Mesenchymal stem cell (in vitro differentiated cells and primary cell): ENCODE measurements at regions not wholly inside any gene's neighbourhood (a gene's known extent, or its start where the extent isn't known, plus 50 kb on each side); places are given as distances from the start of the nearest gene placed in this dataset.
A peak's percentile ranks its signal among the peaks of the same experiment; 100 is the strongest.

ENCODE experiments used
- DNase-seq: peaks from one replicate; pipeline ENCODE4 v3.0.0-alpha.2; 2013
- H2AFZ ChIP-seq: one replicate; pipeline ENCODE4 v1.6.1; 2013; ENCODE audit warnings: low read depth, mild to moderate bottlenecking, control low read depth, inconsistent platforms, low read length, moderate library complexity
- H2AK5ac ChIP-seq: 2 replicates; pipeline ENCODE4 v1.6.1; 2013; ENCODE audit warnings: low read length, moderate library complexity, mild to moderate bottlenecking, inconsistent platforms; ENCODE audit not compliant: severe bottlenecking
- H2BK120ac ChIP-seq: one replicate; pipeline ENCODE4 v1.6.1; 2013; ENCODE audit warnings: low read depth, mild to moderate bottlenecking, inconsistent platforms, low read length, moderate library complexity
- H2BK12ac ChIP-seq, 2 experiments: one replicate each; pipeline ENCODE4 v1.6.1; 2013; ENCODE audit warnings: inconsistent platforms in 2 of 2, low read length in 2 of 2, mild to moderate bottlenecking in 2 of 2, moderate library complexity in 2 of 2, control low read depth in 1 of 2
- H2BK15ac ChIP-seq: one replicate; pipeline ENCODE4 v1.6.1; 2013; ENCODE audit warnings: mild to moderate bottlenecking, low read depth, inconsistent platforms; ENCODE audit not compliant: poor library complexity, severe bottlenecking
- H2BK5ac ChIP-seq: 2 replicates; pipeline ENCODE4 v1.6.1; 2013; ENCODE audit warnings: low read depth, mild to moderate bottlenecking, low read length, control low read depth, inconsistent platforms; ENCODE audit not compliant: poor library complexity, severe bottlenecking
- H3K14ac ChIP-seq, 2 experiments: one replicate each; pipeline ENCODE4 v1.6.1; 2013; ENCODE audit warnings: inconsistent platforms in 2 of 2, low read length in 2 of 2, control low read depth in 1 of 2, mild to moderate bottlenecking in 1 of 2, moderate library complexity in 1 of 2
- H3K18ac ChIP-seq, 2 experiments: one replicate each; pipeline ENCODE4 v1.6.1; 2013; ENCODE audit warnings: inconsistent platforms in 2 of 2, low read length in 2 of 2, control low read depth in 1 of 2, low read depth in 1 of 2, mild to moderate bottlenecking in 1 of 2
- H3K23ac ChIP-seq, 2 experiments: one replicate each; pipeline ENCODE4 v1.6.1; 2013; ENCODE audit warnings: inconsistent platforms in 2 of 2, low read length in 2 of 2, mild to moderate bottlenecking in 2 of 2, moderate library complexity in 2 of 2, control low read depth in 1 of 2
- H3K27ac ChIP-seq: 2 replicates; pipeline ENCODE4 v1.5.1; 2013; ENCODE audit warnings: mild to moderate bottlenecking, moderate library complexity, low read length, control low read depth, inconsistent platforms; ENCODE audit not compliant: poor library complexity, severe bottlenecking
- H3K27me3 ChIP-seq, 2 experiments: 2 replicates each; pipeline versions ENCODE4 v1.6.1 to v1.7.0; 2013; ENCODE audit warnings: low read length in 2 of 2, mild to moderate bottlenecking in 2 of 2, moderate library complexity in 2 of 2, control low read depth in 1 of 2, inconsistent platforms in 1 of 2; ENCODE audit not compliant: control insufficient read depth in 1 of 2, insufficient read depth in 1 of 2
- H3K36me3 ChIP-seq, 2 experiments: 2 replicates each; pipeline versions ENCODE4 v1.6.1 to v1.7.0; 2013; ENCODE audit warnings: low read length in 2 of 2, control low read depth in 1 of 2, inconsistent platforms in 1 of 2, low read depth in 1 of 2, mild to moderate bottlenecking in 1 of 2; ENCODE audit not compliant: insufficient read depth in 2 of 2, control insufficient read depth in 1 of 2
- H3K4ac ChIP-seq, 2 experiments: one replicate each; pipeline ENCODE4 v1.6.1; 2013; ENCODE audit warnings: inconsistent platforms in 2 of 2, low read length in 2 of 2, mild to moderate bottlenecking in 2 of 2, moderate library complexity in 2 of 2, control low read depth in 1 of 2, low read depth in 1 of 2
- H3K4me1 ChIP-seq: 2 replicates; pipeline ENCODE4 v1.6.1; 2013; ENCODE audit warnings: low read depth, low read length, control low read depth; ENCODE audit not compliant: control insufficient read depth, insufficient read depth
- H3K4me2 ChIP-seq: 2 replicates; pipeline ENCODE4 v1.6.1; 2013; ENCODE audit warnings: low read length, mild to moderate bottlenecking, inconsistent platforms; ENCODE audit not compliant: poor library complexity, severe bottlenecking
- H3K4me3 ChIP-seq, 2 experiments: 2 replicates each; pipeline versions ENCODE4 v1.5.1 to v1.7.0; 2013; ENCODE audit warnings: low read length in 2 of 2, mild to moderate bottlenecking in 2 of 2, control low read depth in 1 of 2, low read depth in 1 of 2; ENCODE audit not compliant: insufficient read depth in 1 of 2
- H3K79me1 ChIP-seq: replicated peaks from 2 replicates; pipeline ENCODE4 v1.6.1; 2013; ENCODE audit warnings: mild to moderate bottlenecking, control low read depth, low read length, inconsistent platforms; ENCODE audit not compliant: poor library complexity, severe bottlenecking
- H3K9ac ChIP-seq: 2 replicates; pipeline ENCODE4 v1.7.0; 2013; ENCODE audit warnings: mild to moderate bottlenecking, low read length, moderate library complexity
- H3K9me3 ChIP-seq: 2 replicates; pipeline ENCODE4 v1.7.0; 2013; ENCODE audit warnings: mild to moderate bottlenecking, low read length; ENCODE audit not compliant: control insufficient read depth
- H4K8ac ChIP-seq: one replicate; pipeline ENCODE4 v1.6.1; 2013; ENCODE audit warnings: inconsistent platforms, mild to moderate bottlenecking, low read length, moderate library complexity
- H4K91ac ChIP-seq: one replicate; pipeline ENCODE4 v1.6.1; 2013; ENCODE audit warnings: mild to moderate bottlenecking, low read length, inconsistent platforms
- WGBS: methylation state at CpG from one replicate; pipeline ENCODE4 v1.1.7; 2013; ENCODE audit warnings: mixed read lengths; 5-methylcytosine and 5-hydroxymethylcytosine counted together

GRCh38 chr6:121873595-121873994 is 438.1 kb downstream of the GJA1 start:
- Histone ChIP-seq H2AK5ac (no peak overlapping the region), H4K8ac (no peak overlapping the region), H2BK12ac (no peak overlapping the region), H3K4me2 (no peak overlapping the region), H3K27ac (no peak overlapping the region), H3K36me3 (no peaks in the 10 kb centered on the region), H3K23ac (no peak overlapping the region), H3K9me3 (peaks cover 11% of the 10 kb centered on the region), H3K27me3 (no peaks in the 10 kb centered on the region), H2BK5ac (no peak overlapping the region), H3K14ac (no peak overlapping the region), H3K4ac (no peak overlapping the region), H3K4me3 (no peak overlapping the region), H2AFZ (no peak overlapping the region), H3K79me1 (no peaks in the 10 kb centered on the region), H2BK15ac (no peak overlapping the region), H4K91ac (no peak overlapping the region), H3K18ac (no peak overlapping the region), H2BK120ac (no peak overlapping the region), H3K9ac (no peak overlapping the region), H3K4me1 (no peaks in the 10 kb centered on the region)
- WGBS = 93% methylated on average over 2 of the region's 2 CpGs
- no peak for DNase-seq

- H3K18ac ChIP-seq = no peak overlapping the region
- no peak overlapping the region for H3K14ac ChIP-seq
- no peak overlapping the region for H2BK12ac ChIP-seq
- H2BK5ac ChIP-seq = no peak overlapping the region
- no peak overlapping the region for H4K8ac ChIP-seq
- H3K79me1 ChIP-seq = no peaks in the 10 kb centered on the region
- H3K4ac ChIP-seq = no peak overlapping the region
- H3K9me3 ChIP-seq = peaks cover 11% of the 10 kb centered on the region
- H2BK15ac ChIP-seq = no peak overlapping the region
- H3K23ac ChIP-seq = no peak overlapping the region
- no peaks in the 10 kb centered on the region for H3K4me1 ChIP-seq
- no peak overlapping the region for H3K27ac ChIP-seq
- H3K9ac ChIP-seq = no peak overlapping the region
- no peaks in the 10 kb centered on the region for H3K36me3 ChIP-seq
- no peaks in the 10 kb centered on the region for H3K27me3 ChIP-seq
- no peak for DNase-seq
- H3K4me3 ChIP-seq = no peak overlapping the region
- no peak overlapping the region for H2AK5ac ChIP-seq
- H2BK120ac ChIP-seq = no peak overlapping the region
- no peak overlapping the region for H3K4me2 ChIP-seq
- no peak overlapping the region for H2AFZ ChIP-seq
- H4K91ac ChIP-seq = no peak overlapping the region
These were observed 441.3 kb downstream of the GJA1 start for GRCh38 chr6:121876721-121877120.

DNA sequence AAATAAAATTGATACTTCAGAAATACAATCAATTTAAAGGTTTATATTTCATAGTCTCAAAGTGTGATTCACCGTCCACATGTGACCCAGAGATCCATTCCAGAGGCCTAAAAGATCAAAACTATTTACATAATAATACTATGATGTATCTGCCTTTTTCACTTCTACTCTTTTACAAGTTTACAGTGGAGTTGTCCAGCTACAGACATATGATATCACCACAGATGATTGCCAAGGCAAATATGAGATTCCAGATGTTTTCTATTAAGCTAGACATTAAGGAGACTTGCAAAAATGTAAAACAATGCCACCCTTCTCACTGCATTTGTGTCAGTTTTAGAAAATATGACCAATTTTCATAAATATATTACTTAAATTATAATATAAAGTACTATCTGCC is 443.7 kb downstream of the GJA1 start:
- Histone ChIP-seq H3K14ac (no peak overlapping the region), H2BK12ac (no peak overlapping the region), H3K36me3 (no peaks in the 10 kb centered on the region), H3K27me3 (no peaks in the 10 kb centered on the region), H2BK15ac (no peak overlapping the region), H4K91ac (no peak overlapping the region), H3K4me1 (no peaks in the 10 kb centered on the region), H2AFZ (no peak overlapping the region), H3K27ac (no peak overlapping the region), H3K4ac (no peak overlapping the region), H3K9ac (peak overlapping the region; percentile 57), H4K8ac (no peak overlapping the region), H2BK5ac (no peak overlapping the region), H3K18ac (no peak overlapping the region), H3K4me2 (no peak overlapping the region), H2BK120ac (no peak overlapping the region), H3K9me3 (peaks cover 11% of the 10 kb centered on the region), H3K4me3 (no peak overlapping the region), H2AK5ac (no peak overlapping the region), H3K79me1 (no peaks in the 10 kb centered on the region), H3K23ac (no peak overlapping the region)
- DNase-seq = no peak
- WGBS = no CpG with 5 or more reads among the region's 1 CpG

DNA sequence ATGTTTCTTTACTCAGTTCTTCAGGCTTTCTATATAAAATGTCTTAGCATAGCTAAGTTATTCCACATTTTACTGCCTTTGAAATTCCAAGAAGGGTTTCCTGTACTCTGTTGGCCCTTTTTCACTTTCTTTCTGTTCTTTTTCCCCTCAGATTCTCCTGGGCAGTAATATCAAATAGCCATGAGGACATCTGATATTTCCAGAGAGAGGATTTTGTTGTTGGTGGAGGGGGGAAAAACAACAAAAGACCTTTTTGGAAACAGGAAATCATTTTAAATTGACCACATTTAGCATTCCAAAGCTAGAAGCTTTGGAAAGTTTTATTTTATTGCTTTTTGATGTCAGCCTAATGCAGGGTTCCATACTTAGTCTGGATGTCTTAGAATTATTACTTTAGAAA is 445.4 kb downstream of the GJA1 start:
- H2AFZ ChIP-seq = no peak overlapping the region

More for the DNA sequence above, 445.4 kb downstream of the GJA1 start:
- H2BK12ac ChIP-seq = no peak overlapping the region
- H2AK5ac ChIP-seq = no peak overlapping the region
- H3K23ac ChIP-seq = no peak overlapping the region
- H3K36me3 ChIP-seq = no peaks in the 10 kb centered on the region
- H2BK120ac ChIP-seq = no peak overlapping the region
- H4K91ac ChIP-seq = no peak overlapping the region
- H3K4me1 ChIP-seq = no peaks in the 10 kb centered on the region
- no peaks in the 10 kb centered on the region for H3K27me3 ChIP-seq
- H2BK15ac ChIP-seq = no peak overlapping the region
- no peak overlapping the region for H3K9ac ChIP-seq
- H3K4me3 ChIP-seq = no peak overlapping the region
- no peaks in the 10 kb centered on the region for H3K79me1 ChIP-seq
- H4K8ac ChIP-seq = no peak overlapping the region
- no peak overlapping the region for H2BK5ac ChIP-seq
- no peak overlapping the region for H3K4ac ChIP-seq
- DNase-seq = no peak
- no peak overlapping the region for H3K27ac ChIP-seq
- H3K4me2 ChIP-seq = no peak overlapping the region
- no peak overlapping the region for H3K14ac ChIP-seq
- peaks cover 4% of the 10 kb centered on the region for H3K9me3 ChIP-seq
- no peak overlapping the region for H3K18ac ChIP-seq
